Upper lobe of right lung (tissue), 1 donor: ENCODE measurements at regions not wholly inside any gene's neighbourhood (a gene's known extent, or its start where the extent isn't known, plus 50 kb on each side); places are given as distances from the start of the nearest gene placed in this dataset.

Experiments
- ATAC-seq: fragments of 200-7000 bp; cut with Tn5 transposase; one replicate; pipeline ENCODE4 v1.9.1; 2020; ENCODE audit warnings: mild to moderate bottlenecking, moderate library complexity
- DNase-seq: peaks from one replicate; pipeline ENCODE4 v3.0.0-alpha.2; 2020
- H3K27ac ChIP-seq: fragments of 200-600 bp; one replicate; pipeline ENCODE4 v1.8.0; 2022
- H3K27me3 ChIP-seq: fragments of 200-600 bp; one replicate; pipeline ENCODE4 v1.8.0; 2022; ENCODE audit warnings: mild to moderate bottlenecking
- H3K36me3 ChIP-seq: fragments of 200-600 bp; one replicate; pipeline ENCODE4 v1.8.0; 2022
- H3K4me1 ChIP-seq: fragments of 200-600 bp; one replicate; pipeline ENCODE4 v1.8.0; 2022
- H3K4me3 ChIP-seq: fragments of 200-600 bp; one replicate; pipeline ENCODE4 v1.8.0; 2022; ENCODE audit warnings: mild to moderate bottlenecking
- H3K9me3 ChIP-seq: fragments of 200-600 bp; one replicate; pipeline ENCODE4 v1.8.0; 2022
- CTCF ChIP-seq: fragments of 200-600 bp; IDR thresholded peaks from one replicate; pipeline ENCODE4 v1.8.0; 2022; ENCODE audit warnings: antibody characterized with exemption
- intact Hi-C: fragments of 100-400 bp; cut with DNase I; formaldehyde crosslinking; loops from one replicate; pipeline ENCODE4 v1.11.0; 2022
- donor health status: DM: no; HTN: yes; CAD: no; lungs with severe emphysema.

GRCh38 chr11:23540101-23540561 lies 679.9 kb upstream of the CCDC179 start:
- DNase-seq = no peak

DNA sequence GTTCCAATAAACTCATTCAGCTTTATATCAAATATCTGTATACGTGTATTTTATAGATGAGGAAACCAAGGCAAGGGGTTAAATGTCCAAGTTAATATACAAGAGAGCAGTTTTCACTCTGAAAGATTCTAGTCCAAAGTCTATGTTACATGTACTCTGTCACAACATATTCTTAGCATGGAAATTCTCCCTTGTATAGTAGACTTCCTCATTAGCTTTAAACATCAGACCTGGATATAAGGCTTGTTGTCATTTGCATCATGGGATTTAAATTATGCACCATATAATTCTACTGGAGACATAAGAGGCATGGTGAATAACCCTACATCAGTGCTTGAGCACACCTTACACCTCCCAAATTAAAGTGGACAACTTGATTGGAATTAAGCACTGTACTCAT lies 681.9 kb upstream of the CCDC179 start:
- H3K4me1 ChIP-seq = no peaks in the 10 kb centered on the region
- intact Hi-C loops = no loop called here
- H3K27ac ChIP-seq = no peak overlapping the region
- ATAC-seq (no peak), DNase-seq (no peak)
- no peaks in the 10 kb centered on the region for H3K27me3 ChIP-seq
- no peaks in the 10 kb centered on the region for H3K9me3 ChIP-seq
- TF ChIP-seq CTCF = no peak
- H3K4me3 ChIP-seq = no peak overlapping the region
- H3K36me3 ChIP-seq = no peaks in the 10 kb centered on the region

More at GRCh38 chr11:23540101-23540561, 679.9 kb upstream of the CCDC179 start:
- ATAC-seq = peak; percentile 82
- peak; percentile 62 for TF ChIP-seq CTCF
- Histone ChIP-seq H3K4me1 (no peaks in the 10 kb centered on the region), H3K9me3 (no peaks in the 10 kb centered on the region), H3K36me3 (no peaks in the 10 kb centered on the region), H3K27ac (no peak overlapping the region), H3K4me3 (no peak overlapping the region), H3K27me3 (no peaks in the 10 kb centered on the region)
- intact Hi-C loops = no loop called here

DNA sequence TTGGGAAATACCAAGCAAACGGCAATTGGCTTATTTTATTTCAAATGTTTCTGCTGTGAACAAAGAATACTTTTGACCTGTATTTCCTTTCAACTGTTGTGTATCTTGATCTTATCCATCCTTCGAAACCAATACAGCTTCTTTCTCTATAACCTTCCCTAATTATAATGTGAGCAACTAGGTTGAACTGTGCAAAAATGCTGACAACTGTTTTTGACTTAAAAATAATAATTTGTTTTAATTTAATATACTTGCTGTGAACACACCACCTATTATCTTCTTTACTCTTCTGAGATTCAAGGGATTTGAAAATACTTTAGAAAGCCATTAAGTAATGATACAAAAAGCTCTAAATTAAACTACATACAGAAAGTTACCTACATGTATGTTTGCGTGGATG lies 682.5 kb upstream of the CCDC179 start:
- Histone ChIP-seq H3K4me3 (no peak overlapping the region), H3K9me3 (no peaks in the 10 kb centered on the region), H3K27ac (no peak overlapping the region), H3K27me3 (no peaks in the 10 kb centered on the region), H3K36me3 (no peaks in the 10 kb centered on the region), H3K4me1 (no peaks in the 10 kb centered on the region)
- DNase-seq (no peak), ATAC-seq (no peak)
- intact Hi-C loops = no loop called here
- no peak for TF ChIP-seq CTCF

- no peak for ATAC-seq
- TF ChIP-seq CTCF = no peak
- no peaks in the 10 kb centered on the region for H3K9me3 ChIP-seq
- H3K4me1 ChIP-seq = no peaks in the 10 kb centered on the region
- intact Hi-C loops = no loop called here
- no peak overlapping the region for H3K4me3 ChIP-seq
- H3K27ac ChIP-seq = no peak overlapping the region
- H3K27me3 ChIP-seq = no peaks in the 10 kb centered on the region
- H3K36me3 ChIP-seq = no peaks in the 10 kb centered on the region
- no peak for DNase-seq
Measured at GRCh38 chr11:23543651-23544222, 683.5 kb upstream of the CCDC179 start.

DNA sequence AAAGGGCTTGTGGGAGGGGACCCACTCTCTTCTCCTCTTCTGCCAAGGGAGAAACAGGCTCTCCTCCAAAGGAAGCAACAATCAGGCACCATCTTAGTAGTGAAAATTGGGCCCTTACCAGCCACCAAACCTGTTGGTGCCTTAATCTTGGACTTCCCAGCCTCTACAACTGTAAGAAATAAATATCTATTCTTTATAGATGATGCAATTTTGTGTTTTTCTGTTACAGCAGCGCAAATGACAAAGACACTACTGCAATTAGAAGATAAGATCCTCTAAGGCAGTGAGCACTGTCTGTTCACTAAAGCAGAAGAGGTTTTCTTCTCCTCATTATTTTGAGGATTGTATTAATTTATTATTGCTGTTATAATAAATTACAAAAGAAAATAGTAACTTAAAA lies 691.4 kb upstream of the CCDC179 start:
- Histone ChIP-seq H3K9me3 (no peaks in the 10 kb centered on the region), H3K27me3 (no peaks in the 10 kb centered on the region), H3K27ac (no peak overlapping the region), H3K4me1 (no peaks in the 10 kb centered on the region), H3K4me3 (no peak overlapping the region), H3K36me3 (no peaks in the 10 kb centered on the region)
- DNase-seq (no peak), ATAC-seq (no peak)
- TF ChIP-seq CTCF = no peak
- intact Hi-C loops = no loop called here

DNA sequence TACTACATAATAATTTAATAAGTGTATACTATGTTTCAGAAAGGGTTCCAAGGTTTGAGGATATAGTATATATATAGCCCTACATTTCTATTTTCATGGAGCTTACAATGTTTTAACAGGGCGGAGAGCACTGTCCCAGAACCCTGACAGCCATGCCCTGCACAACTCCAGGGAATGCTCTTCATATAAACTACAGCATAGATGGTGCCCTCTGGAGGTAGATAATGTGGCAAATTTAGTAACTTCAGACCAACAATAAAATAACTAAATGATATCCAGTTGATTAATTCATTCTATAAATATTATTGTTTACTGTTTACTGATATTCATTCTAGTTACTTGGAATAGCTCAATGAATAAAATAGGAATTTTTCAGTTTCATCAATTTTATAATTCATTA lies 693.7 kb upstream of the CCDC179 start:
- Histone ChIP-seq H3K27me3 (no peaks in the 10 kb centered on the region), H3K9me3 (no peaks in the 10 kb centered on the region), H3K36me3 (no peaks in the 10 kb centered on the region), H3K27ac (no peak overlapping the region), H3K4me1 (no peaks in the 10 kb centered on the region), H3K4me3 (no peak overlapping the region)
- TF ChIP-seq CTCF = no peak
- intact Hi-C loops = no loop called here
- no peak for ATAC-seq
- DNase-seq = no peak
